AG09319 (cell line): ENCODE measurements at regions not wholly inside any gene's neighbourhood (a gene's known extent, or its start where the extent isn't known, plus 50 kb on each side); places are given as distances from the start of the nearest gene placed in this dataset.

Source experiments
- DNase-seq: peaks from one replicate; pipeline ENCODE4 v3.0.0-alpha.2; 2010; ENCODE audit warnings: low read depth; ENCODE audit errors: extremely low read depth
- TF ChIP-seq, protein P1 (sequence below): IDR thresholded peaks from 2 replicates; pipeline ENCODE4 v1.5.1; 2011; ENCODE audit warnings: low read depth, mild to moderate bottlenecking, inconsistent platforms, low read length, moderate library complexity

DNA sequence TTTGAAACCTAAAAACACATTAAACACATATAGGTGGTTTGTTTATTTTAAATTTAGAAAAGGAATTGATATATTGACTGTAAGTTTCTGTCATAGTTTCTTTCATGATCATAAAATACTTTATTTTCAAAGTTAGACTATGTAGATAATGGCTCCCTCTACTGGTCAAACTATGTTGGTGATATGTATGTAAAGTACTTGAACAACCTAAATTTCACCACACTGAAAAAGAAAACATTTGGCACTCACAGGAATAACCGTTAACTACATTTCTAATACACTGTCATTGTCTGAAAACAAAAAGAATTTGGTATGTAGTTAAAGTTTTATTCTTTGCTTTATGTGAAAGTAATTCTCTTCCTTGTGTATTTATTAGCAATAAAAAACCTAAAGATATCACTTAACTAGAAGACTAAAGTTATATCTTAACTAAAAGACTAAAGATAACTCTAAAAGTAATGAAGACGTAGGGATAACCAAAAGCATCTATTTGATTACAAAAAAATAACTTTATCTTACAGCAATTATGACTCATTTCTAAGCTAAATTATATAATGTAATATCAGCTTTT is 427.5 kb downstream of the VGLL3 start:
- TF ChIP-seq, protein P1, sequence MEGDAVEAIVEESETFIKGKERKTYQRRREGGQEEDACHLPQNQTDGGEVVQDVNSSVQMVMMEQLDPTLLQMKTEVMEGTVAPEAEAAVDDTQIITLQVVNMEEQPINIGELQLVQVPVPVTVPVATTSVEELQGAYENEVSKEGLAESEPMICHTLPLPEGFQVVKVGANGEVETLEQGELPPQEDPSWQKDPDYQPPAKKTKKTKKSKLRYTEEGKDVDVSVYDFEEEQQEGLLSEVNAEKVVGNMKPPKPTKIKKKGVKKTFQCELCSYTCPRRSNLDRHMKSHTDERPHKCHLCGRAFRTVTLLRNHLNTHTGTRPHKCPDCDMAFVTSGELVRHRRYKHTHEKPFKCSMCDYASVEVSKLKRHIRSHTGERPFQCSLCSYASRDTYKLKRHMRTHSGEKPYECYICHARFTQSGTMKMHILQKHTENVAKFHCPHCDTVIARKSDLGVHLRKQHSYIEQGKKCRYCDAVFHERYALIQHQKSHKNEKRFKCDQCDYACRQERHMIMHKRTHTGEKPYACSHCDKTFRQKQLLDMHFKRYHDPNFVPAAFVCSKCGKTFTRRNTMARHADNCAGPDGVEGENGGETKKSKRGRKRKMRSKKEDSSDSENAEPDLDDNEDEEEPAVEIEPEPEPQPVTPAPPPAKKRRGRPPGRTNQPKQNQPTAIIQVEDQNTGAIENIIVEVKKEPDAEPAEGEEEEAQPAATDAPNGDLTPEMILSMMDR, result peak; percentile 57
- no peak for DNase-seq

DNA sequence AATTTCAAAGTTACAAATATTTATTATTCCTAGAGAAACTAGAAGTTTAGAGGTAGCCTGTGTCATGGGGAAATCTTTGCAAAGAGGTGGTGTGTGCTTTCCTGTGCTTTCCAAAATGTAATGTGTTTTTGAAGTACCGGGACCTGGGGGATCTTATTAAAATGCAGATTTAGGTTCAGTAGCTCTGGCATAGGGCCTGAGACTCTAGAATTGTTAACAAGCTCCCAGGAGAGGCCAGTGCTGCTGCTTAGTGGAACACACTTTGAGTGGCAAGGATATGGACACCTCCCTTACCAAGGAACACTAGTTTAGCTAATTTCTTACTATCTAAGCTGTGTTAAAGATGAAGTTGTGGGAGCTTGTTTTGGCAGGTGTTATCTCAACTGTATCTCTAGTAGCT is 428.9 kb downstream of the VGLL3 start:
- DNase-seq, result no peak
- TF ChIP-seq, protein P1, result no peak

DNA sequence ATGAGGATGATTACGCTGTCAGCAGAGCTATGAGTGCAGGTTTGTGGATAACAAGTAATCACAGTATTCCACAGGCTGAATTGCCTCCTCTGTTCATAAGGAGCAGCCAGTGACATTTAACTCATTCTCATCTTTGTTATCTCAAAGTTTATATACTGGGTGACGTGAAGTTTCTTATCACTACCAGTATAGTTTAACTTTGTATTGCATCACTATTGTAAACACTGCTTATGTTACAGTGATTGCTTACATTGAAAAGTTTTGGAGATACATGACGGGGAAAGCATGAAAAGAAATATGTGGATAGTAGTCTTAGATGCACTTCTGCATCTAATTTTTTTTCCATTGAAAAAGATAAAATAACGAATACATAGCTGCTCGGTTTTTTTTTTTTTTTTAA is 429.7 kb downstream of the VGLL3 start:
- TF ChIP-seq, protein P1, result no peak
- DNase-seq, result no peak

DNA sequence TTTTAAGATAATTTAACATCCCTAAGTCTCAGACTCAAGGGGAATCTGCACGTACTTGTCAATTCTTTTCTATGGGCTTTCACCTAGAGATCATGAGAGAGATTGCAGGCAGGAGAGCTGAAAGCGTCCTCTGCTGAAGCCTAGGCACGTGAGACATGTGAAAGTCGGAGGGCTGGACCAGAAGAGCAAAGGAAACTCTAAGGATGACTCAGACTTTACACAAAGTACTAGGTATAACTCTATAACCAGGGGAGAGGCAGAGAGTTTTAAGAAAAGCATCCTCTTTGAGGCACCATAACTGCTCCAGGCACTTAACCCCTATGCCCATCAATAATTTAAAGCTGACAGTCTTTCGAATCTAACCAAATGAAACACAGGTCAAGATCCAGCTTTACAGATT is 436.6 kb downstream of the VGLL3 start:
- no peak for DNase-seq
- TF ChIP-seq, protein P1, result no peak

DNA sequence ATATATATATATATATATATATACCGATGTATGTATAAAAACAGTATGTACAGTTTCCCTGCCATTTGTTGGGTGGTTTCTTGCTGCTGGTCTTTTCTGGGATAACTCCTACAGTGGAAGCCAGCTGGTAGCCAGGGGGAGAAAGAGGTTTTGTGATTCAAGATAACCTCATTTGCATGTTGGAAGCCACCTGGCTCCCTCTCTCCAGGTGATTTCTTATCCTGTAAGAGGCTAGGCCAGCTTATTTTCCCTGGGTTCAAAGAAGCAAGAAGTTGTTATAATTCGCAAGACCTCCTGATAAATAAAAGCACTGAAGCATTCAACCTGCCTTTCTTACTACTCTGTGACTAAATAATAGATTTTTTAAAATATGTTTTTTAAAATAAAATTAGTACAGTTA is 443.3 kb downstream of the VGLL3 start:
- no peak for DNase-seq
- TF ChIP-seq, protein P1, result no peak

DNA sequence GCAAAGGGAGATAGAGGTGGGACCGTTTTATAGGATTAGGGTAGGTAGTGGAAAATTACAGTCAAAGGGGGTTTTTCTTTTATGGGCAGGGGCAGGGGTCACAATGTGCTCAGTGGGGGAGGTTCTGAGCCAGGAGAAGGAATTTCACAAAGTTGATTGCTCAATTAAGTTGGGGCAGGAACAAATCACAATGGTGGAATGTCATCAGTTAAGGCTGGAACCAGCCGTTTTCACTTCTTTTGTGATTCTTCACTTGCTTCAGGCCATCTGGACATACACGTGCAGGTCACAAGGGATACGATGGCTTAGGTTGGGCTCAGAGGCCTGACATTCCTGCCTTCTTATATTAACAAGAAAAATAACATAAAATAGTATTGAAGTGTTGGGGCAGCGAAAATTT is 453.8 kb downstream of the VGLL3 start:
- TF ChIP-seq, protein P1, result no peak
- no peak for DNase-seq

DNA sequence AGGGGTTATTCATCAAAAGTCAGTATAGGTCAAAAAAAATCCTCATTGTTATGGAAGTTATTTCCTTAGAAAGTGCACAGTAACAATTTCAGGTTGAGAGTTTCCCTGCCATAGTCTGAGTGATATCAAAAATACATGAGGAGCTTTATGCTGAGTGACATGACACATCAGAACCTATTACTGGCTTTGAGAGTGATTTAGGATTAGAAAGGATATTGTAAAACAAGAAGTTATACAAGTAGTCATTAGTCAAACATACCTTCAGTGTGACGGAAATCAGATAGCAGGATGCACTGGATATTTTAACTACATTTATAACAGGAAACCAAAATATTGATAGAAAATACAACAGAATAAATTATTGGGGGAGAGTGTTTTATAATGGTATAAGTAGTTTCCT is 471.1 kb downstream of the VGLL3 start:
- DNase-seq, result no peak

More for the DNA sequence above, 471.1 kb downstream of the VGLL3 start:
- TF ChIP-seq, protein P1, result no peak
